ENCODE measurements at regions not wholly inside any gene's neighbourhood (a gene's known extent, or its start where the extent isn't known, plus 50 kb on each side); places are given as distances from the start of the nearest gene placed in this dataset.

GRCh38 chr10:4333459-4333894 lies 492.5 kb upstream of the AKR1E2 start:
- no peak for DNase-seq

GRCh38 chr10:4332764-4333458 lies 493.1 kb upstream of the AKR1E2 start:
- no peak for DNase-seq

GRCh38 chr10:4331150-4331549 lies 494.9 kb upstream of the AKR1E2 start:
- no peak for DNase-seq

GRCh38 chr10:4330636-4331035 lies 495.4 kb upstream of the AKR1E2 start:
- no peak for DNase-seq

GRCh38 chr10:4329225-4329624 lies 496.8 kb upstream of the AKR1E2 start:
- DNase-seq = no peak

- DNase-seq = no peak
Observed at GRCh38 chr10:4326647-4327046, 499.4 kb upstream of the AKR1E2 start.

- DNase-seq = no peak
Observed at GRCh38 chr10:4319870-4320367, 506.1 kb upstream of the AKR1E2 start.

GRCh38 chr10:4316161-4316810 lies 509.7 kb upstream of the AKR1E2 start:
- peak; percentile 63 for DNase-seq

GRCh38 chr10:4315551-4315950 lies 510.5 kb upstream of the AKR1E2 start:
- peak; percentile 44 for DNase-seq

- no peak for DNase-seq
Observed at GRCh38 chr10:4313051-4313450, 513.0 kb upstream of the AKR1E2 start.

- DNase-seq = no peak
Observed at GRCh38 chr10:4312051-4312835, 513.8 kb upstream of the AKR1E2 start.

GRCh38 chr10:4310172-4310571 lies 515.8 kb upstream of the AKR1E2 start:
- DNase-seq = no peak

GRCh38 chr10:4307910-4308309 lies 518.1 kb upstream of the AKR1E2 start:
- DNase-seq = no peak

GRCh38 chr10:4306871-4307270 lies 519.1 kb upstream of the AKR1E2 start:
- DNase-seq = peak; percentile 34

- no peak for DNase-seq
Observed at GRCh38 chr10:4303045-4303444, 518.0 kb upstream of the KLF6 start.

GRCh38 chr10:4301291-4302045 lies 516.5 kb upstream of the KLF6 start:
- DNase-seq = peak; percentile 37

- DNase-seq = no peak
Observed at GRCh38 chr10:4296161-4296560, 511.2 kb upstream of the KLF6 start.

- DNase-seq = no peak
Observed at GRCh38 chr10:4294996-4295792, 510.2 kb upstream of the KLF6 start.

- no peak for DNase-seq
Observed at GRCh38 chr10:4294271-4294670, 509.3 kb upstream of the KLF6 start.

- no peak for DNase-seq
Observed at GRCh38 chr10:4291990-4292389, 507.0 kb upstream of the KLF6 start.

- DNase-seq = peak; percentile 30
Observed at GRCh38 chr10:4285121-4285520, 500.1 kb upstream of the KLF6 start.

Measured in fibroblast of skin of scalp (primary cell).